Stomach (tissue), 8 donors: ENCODE measurements at regions not wholly inside any gene's neighbourhood (a gene's known extent, or its start where the extent isn't known, plus 50 kb on each side); places are given as distances from the start of the nearest gene placed in this dataset.
A peak's percentile ranks its signal among the peaks of the same experiment; 100 is the strongest.
"Not testable (repeated sequence)": the region's sequence is repeated elsewhere in the genome, so short reads cannot be mapped to it uniquely, and the experiment has no call there.

Source experiments
- DNase-seq, 2 donors: peaks; one replicate each; pipeline versions ENCODE4 v3.0.0 to v3.0.0-alpha.2; 2013 to 2019
- H3K27ac ChIP-seq, 5 donors: fragments of 200-600 bp in 4 of 5; sonication (generic) in 4 of 5; one replicate each; pipeline ENCODE4 v1.5.1; 2013 to 2019; ENCODE audit warnings: mild to moderate bottlenecking in 1 of 5, moderate library complexity in 1 of 5
- H3K27me3 ChIP-seq, 3 donors: fragments of 200-600 bp; sonication (generic); one replicate each; pipeline ENCODE4 v1.5.1; 2017 to 2019; ENCODE audit warnings: mixed run types in 1 of 3
- H3K36me3 ChIP-seq, 4 donors: fragments of 200-600 bp; sonication (generic); 1 replicate in 3 of 4; 2 replicates in 1 of 4; pipeline ENCODE4 v1.5.1; 2016 to 2019
- H3K4me1 ChIP-seq, 4 donors: fragments of 200-600 bp; sonication (generic); one replicate each; pipeline ENCODE4 v1.5.1; 2016 to 2019
- H3K4me3 ChIP-seq, 4 donors: fragments of 200-600 bp; sonication (generic) in 3 of 4; one replicate each; pipeline ENCODE4 v1.5.1; 2016 to 2019; ENCODE audit warnings: mild to moderate bottlenecking in 1 of 4
- H3K9me3 ChIP-seq, 4 donors: fragments of 200-600 bp; sonication (generic); one replicate each; pipeline ENCODE4 v1.5.1; 2016 to 2019
- CTCF ChIP-seq, 7 experiments: fragments of 450-650 bp in 4 of 7; fragments of 200-600 bp in 3 of 7; sonication (generic) in 3 of 7; IDR thresholded peaks; one replicate each; pipeline ENCODE4 v1.5.1; 2016 to 2019; ENCODE audit warnings: antibody characterized with exemption in 7 of 7, control low read depth in 2 of 7, mild to moderate bottlenecking in 1 of 7
- EP300 ChIP-seq: sonication (generic); formaldehyde crosslinking; IDR thresholded peaks from one replicate; pipeline ENCODE4 v1.6.1; 2017; ENCODE audit warnings: antibody characterized with exemption
- POLR2A ChIP-seq, 4 donors: fragments of 450-650 bp; IDR thresholded peaks; one replicate each; pipeline ENCODE4 v1.6.1; 2016; ENCODE audit warnings: antibody characterized with exemption in 4 of 4, control low read depth in 2 of 4, mild to moderate bottlenecking in 1 of 4, moderate library complexity in 1 of 4
- POLR2AphosphoS5 ChIP-seq, 3 donors: sonication (generic); formaldehyde crosslinking; IDR thresholded peaks; one replicate each; pipeline ENCODE4 v1.6.1; 2016; ENCODE audit warnings: antibody characterized with exemption in 3 of 3
- WGBS, 5 donors: extraction: QIAGEN DNeasy Blood & Tissue Kit in 3 of 5; methylation state at CpG; one replicate each; pipeline versions ENCODE4 v1.1.5 to v1.1.7; 2013 to 2018; 5-methylcytosine and 5-hydroxymethylcytosine counted together
- intact Hi-C: fragments of 100-400 bp; cut with DNase I; formaldehyde crosslinking; loops from one replicate; pipeline ENCODE4 v1.15.1; 2023; ENCODE audit warnings: low total_unique reads
- donor health status: healthy with polysubstance abuse.
- donor health status: Bipolar disorder and iron deficiency.
- donor health status: healthy.

GRCh38 chr15:61364871-61365270 is 135.8 kb upstream of the RORA start:
- no peak overlapping the region for H3K4me3 ChIP-seq
- no peaks in the 10 kb centered on the region for H3K4me1 ChIP-seq
- peak in 1 of 2 donors; percentile 20 for DNase-seq
- 17 to 34% (median 32%) methylated on average over 1 to 13 of the region's 13 CpGs for WGBS, 5 donors
- no peaks in the 10 kb centered on the region for H3K36me3 ChIP-seq
- intact Hi-C loops: no loop called here
- H3K27me3 ChIP-seq: peaks cover 0 to 11% (median 0%) of the 10 kb centered on the region in 3 donors
- no peak for TF ChIP-seq CTCF (IDR thresholded peaks at IDR 0.05)
- no peak for TF ChIP-seq POLR2A (IDR thresholded peaks at IDR 0.05)
- TF ChIP-seq POLR2AphosphoS5 (IDR thresholded peaks at IDR 0.05): no peak
- no peak for TF ChIP-seq EP300
- no peak overlapping the region for H3K27ac ChIP-seq
- H3K9me3 ChIP-seq: peaks cover 0 to 26% (median 15%) of the 10 kb centered on the region in 4 donors

GRCh38 chr15:61362912-61363311 is 133.8 kb upstream of the RORA start:
- intact Hi-C loops, H3K4me1 ChIP-seq, H3K4me3 ChIP-seq, H3K27ac ChIP-seq, DNase-seq, H3K36me3 ChIP-seq: not testable (repeated sequence)
- H3K27me3 ChIP-seq: peaks cover 0 to 11% (median 0%) of the 10 kb centered on the region in 3 donors
- peaks cover 0 to 26% (median 15%) of the 10 kb centered on the region in 4 donors for H3K9me3 ChIP-seq

DNA sequence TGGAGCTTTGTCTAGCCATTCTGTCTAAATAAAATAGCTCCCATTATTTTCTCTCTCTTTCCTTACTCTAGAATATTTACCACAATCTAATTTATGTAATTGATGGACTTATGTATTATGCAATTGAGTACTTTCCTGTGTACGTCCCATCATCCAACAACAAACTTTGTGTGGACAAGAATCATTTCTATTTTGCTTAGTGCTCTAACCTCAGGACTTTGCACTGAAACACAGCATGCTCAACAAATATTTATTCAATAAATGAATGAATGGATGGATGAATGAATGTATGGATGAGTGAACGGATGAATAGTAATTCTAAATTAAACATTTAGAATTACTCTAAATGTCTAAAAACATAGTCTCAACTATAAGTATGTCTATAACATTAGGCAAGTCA is 115.2 kb upstream of the RORA start:
- WGBS, 5 donors: 77 to 80% (median 78%) methylated on average over 2 of the region's 2 CpGs
- H3K36me3 ChIP-seq: no peaks in the 10 kb centered on the region
- no peak for DNase-seq
- no peaks in the 10 kb centered on the region for H3K4me1 ChIP-seq
- intact Hi-C loops: no loop called here
- H3K4me3 ChIP-seq: no peak overlapping the region
- no peak overlapping the region for H3K27ac ChIP-seq
- peaks cover 0 to 12% (median 6%) of the 10 kb centered on the region in 4 donors for H3K9me3 ChIP-seq
- TF ChIP-seq CTCF (IDR thresholded peaks at IDR 0.05) (no peak), POLR2A (IDR thresholded peaks at IDR 0.05) (no peak), POLR2AphosphoS5 (IDR thresholded peaks at IDR 0.05) (no peak), EP300 (no peak)
- no peaks in the 10 kb centered on the region for H3K27me3 ChIP-seq

GRCh38 chr15:61342390-61342789 is 113.3 kb upstream of the RORA start:
- no peaks in the 10 kb centered on the region for H3K36me3 ChIP-seq
- H3K27me3 ChIP-seq: no peaks in the 10 kb centered on the region
- no peak for TF ChIP-seq CTCF (IDR thresholded peaks at IDR 0.05)
- TF ChIP-seq POLR2A (IDR thresholded peaks at IDR 0.05): no peak
- TF ChIP-seq POLR2AphosphoS5 (IDR thresholded peaks at IDR 0.05): no peak
- TF ChIP-seq EP300: no peak
- 45 to 66% (median 61%) methylated on average over 2 of the region's 2 CpGs for WGBS, 5 donors
- no peak overlapping the region for H3K27ac ChIP-seq
- intact Hi-C loops: no loop called here
- H3K4me1 ChIP-seq: no peaks in the 10 kb centered on the region
- H3K9me3 ChIP-seq: peaks cover 0 to 12% (median 6%) of the 10 kb centered on the region in 4 donors
- no peak for DNase-seq
- H3K4me3 ChIP-seq: no peak overlapping the region

DNA sequence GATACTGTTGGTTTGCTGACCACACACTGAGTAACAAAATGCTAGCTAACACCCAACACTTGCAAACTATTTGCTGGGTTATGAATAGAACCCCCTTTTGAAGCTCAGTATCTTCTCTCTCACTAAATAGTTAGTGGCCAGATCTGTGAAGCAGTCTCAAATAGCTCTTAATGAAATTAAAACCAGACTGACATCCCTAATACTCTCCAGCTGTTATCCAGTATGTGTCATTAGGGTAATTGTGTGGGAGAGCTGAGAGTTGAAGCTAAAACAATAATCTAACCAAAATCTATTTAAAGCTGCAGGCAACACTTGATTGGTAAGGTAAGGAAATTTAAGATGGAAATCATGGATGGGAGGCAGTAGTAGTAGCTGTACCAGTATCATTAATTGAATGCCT is 110.4 kb upstream of the RORA start:
- intact Hi-C loops: no loop called here
- no peak overlapping the region for H3K27ac ChIP-seq
- no peak for TF ChIP-seq EP300
- no peak for TF ChIP-seq POLR2AphosphoS5 (IDR thresholded peaks at IDR 0.05)
- no peak for TF ChIP-seq POLR2A (IDR thresholded peaks at IDR 0.05)
- TF ChIP-seq CTCF (IDR thresholded peaks at IDR 0.05): no peak
- H3K27me3 ChIP-seq: peaks cover 0 to 1% (median 0%) of the 10 kb centered on the region in 3 donors
- no peak for DNase-seq
- no peak overlapping the region for H3K4me3 ChIP-seq
- H3K9me3 ChIP-seq: peaks cover 0 to 28% (median 11%) of the 10 kb centered on the region in 4 donors
- no peaks in the 10 kb centered on the region for H3K36me3 ChIP-seq
- no peaks in the 10 kb centered on the region for H3K4me1 ChIP-seq
